ENCODE measurements at regions not wholly inside any gene's neighbourhood (a gene's known extent, or its start where the extent isn't known, plus 50 kb on each side); places are given as distances from the start of the nearest gene placed in this dataset.
"Not testable (repeated sequence)": the region's sequence is repeated elsewhere in the genome, so short reads cannot be mapped to it uniquely, and the experiment has no call there.

GRCh38 chr10:108363576-108363975 is 1199.1 kb upstream of the SORCS1 start:
- DNase-seq (ENCODE audit: low read depth): no peak

GRCh38 chr10:108362961-108363360 is 1198.5 kb upstream of the SORCS1 start:
- DNase-seq (ENCODE audit: low read depth): no peak

- no peak for DNase-seq (ENCODE audit: low read depth)
Observed at GRCh38 chr10:108362296-108362695, 1197.8 kb upstream of the SORCS1 start.

GRCh38 chr10:108360187-108360586 is 1195.7 kb upstream of the SORCS1 start:
- no peak for DNase-seq (ENCODE audit: low read depth)

DNA sequence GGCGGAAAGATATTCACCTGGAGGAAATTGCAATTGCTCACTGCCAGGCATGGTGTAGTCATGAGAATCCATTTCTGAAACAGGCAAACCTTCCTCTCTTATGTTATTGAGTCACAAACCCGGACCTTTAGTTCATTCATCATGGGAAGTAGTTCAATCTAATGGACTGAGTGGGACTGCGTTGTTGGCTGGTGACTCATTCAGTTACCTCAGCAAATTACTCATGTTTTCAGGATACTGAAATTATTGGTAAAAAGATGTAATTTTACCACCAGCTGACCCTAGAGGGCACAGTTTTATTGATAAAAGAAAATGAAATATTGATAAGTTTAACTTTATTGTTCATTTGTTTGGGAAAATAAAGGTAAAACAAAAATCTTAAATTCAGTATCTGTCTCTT is 1194.4 kb upstream of the SORCS1 start:
- no peak for DNase-seq (ENCODE audit: low read depth)

- DNase-seq (ENCODE audit: low read depth): no peak
Observed at GRCh38 chr10:108352771-108353170, 1188.3 kb upstream of the SORCS1 start.

DNA sequence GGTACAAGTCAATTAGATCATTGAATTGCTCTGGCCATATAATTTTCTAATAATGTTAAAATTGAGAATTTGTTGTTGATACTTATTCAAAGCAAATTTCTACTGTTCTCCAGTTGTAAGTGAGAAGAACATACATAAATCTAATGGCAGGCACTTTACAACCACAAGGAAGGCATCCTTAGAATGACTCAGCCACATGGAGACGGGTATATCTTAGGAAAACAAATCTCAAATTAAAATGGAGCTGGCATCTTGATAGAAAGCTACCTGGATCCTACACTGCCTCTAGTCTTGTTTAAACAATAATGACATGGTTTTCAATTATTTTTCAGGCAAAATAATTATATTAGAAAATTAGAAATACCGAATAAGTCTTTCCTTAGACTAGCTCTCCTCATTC is 1183.7 kb upstream of the SORCS1 start:
- no peak for DNase-seq (ENCODE audit: low read depth)

DNA sequence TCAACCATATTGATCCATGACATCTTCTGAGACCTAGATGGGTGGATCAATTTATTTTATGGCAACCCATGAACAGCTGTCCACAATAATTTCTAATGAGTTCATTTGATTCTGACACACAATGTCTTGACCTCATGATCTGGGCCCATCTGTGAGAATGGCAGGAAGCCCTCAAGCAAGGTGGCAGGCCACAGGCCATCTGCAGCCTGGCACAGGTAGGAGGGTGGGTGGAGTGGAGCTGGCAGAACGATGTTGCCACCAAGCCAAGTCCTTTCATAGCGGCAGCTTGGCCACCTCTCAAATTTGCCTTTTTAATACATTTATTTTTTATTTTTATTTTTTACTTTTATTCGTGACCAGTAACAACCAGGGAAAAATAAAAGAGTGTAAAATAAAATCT is 1181.6 kb upstream of the SORCS1 start:
- no peak for DNase-seq (ENCODE audit: low read depth)

GRCh38 chr10:108338146-108338545 is 1173.6 kb upstream of the SORCS1 start:
- no peak for DNase-seq (ENCODE audit: low read depth)

GRCh38 chr10:108336836-108337235 is 1172.3 kb upstream of the SORCS1 start:
- no peak for DNase-seq (ENCODE audit: low read depth)

DNA sequence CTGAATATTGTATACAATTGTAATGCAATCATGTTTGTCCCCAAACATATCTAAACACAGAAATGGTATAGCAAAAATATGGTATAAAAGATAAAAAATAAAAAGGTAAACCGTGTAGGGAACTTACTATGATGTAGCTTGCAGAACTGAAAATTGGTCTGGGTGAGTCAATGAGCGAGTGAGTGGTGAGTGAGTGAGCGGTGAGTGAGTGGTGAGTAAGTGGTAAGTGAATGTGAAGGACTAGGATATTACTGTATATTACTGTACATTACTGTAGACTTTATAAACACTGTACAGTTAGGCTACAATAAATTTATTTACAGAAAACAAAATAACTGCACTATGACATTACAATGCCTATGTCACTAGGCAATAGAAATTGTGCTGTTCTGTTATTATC is 1163.2 kb upstream of the SORCS1 start:
- no peak for DNase-seq (ENCODE audit: low read depth)

- DNase-seq (ENCODE audit: low read depth): no peak
Observed at GRCh38 chr10:108323274-108323798, 1158.8 kb upstream of the SORCS1 start.

- DNase-seq (ENCODE audit: low read depth): no peak
Observed at GRCh38 chr10:108319434-108320222, 1155.1 kb upstream of the SORCS1 start.

GRCh38 chr10:108315636-108316035 is 1151.1 kb upstream of the SORCS1 start:
- not testable (repeated sequence) for DNase-seq (ENCODE audit: low read depth)

DNA sequence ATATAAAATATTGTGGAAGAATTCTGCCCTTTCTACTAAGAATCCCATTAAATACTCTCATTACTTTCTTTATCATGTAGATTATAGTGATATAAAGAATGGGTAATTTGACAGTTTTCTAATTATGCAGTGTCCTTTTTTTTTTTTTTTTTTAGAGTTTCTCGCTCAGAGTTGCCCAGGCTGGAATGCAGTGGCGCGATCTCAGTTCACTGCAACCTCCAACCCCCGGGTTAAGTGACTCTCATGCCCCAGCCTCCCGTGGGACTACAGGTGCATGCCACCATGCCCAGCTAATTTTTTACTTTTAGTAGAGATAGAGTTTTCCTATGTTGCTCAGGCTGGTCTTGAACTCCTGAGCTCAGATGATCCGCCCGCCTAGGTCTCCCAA is 1143.4 kb upstream of the SORCS1 start:
- DNase-seq (ENCODE audit: low read depth): no peak

GRCh38 chr10:108307250-108307924 is 1142.9 kb upstream of the SORCS1 start:
- no peak for DNase-seq (ENCODE audit: low read depth)

DNA sequence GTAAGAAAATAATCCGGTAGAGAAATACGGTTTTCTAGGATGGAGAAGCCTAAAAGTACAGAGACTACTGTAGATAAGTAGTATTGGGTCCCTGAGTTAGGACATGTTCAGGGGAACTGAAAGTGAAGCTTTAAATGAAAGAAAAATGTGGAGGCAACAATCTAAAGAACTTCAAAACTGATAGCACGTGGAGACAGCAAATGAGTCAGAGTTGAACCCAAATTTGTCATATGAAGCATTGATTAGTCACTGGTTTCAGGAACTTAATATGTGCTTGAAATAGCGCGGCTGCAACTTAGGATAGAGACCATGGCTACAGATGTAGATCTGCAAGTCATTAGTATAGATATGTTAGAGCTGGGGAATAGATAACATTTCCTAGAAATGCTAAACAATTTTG is 1138.6 kb upstream of the SORCS1 start:
- no peak for DNase-seq (ENCODE audit: low read depth)

- DNase-seq (ENCODE audit: low read depth): no peak
Observed at GRCh38 chr10:108301002-108301401, 1136.5 kb upstream of the SORCS1 start.

GRCh38 chr10:108290823-108291222 is 1126.3 kb upstream of the SORCS1 start:
- no peak for DNase-seq (ENCODE audit: low read depth)

DNA sequence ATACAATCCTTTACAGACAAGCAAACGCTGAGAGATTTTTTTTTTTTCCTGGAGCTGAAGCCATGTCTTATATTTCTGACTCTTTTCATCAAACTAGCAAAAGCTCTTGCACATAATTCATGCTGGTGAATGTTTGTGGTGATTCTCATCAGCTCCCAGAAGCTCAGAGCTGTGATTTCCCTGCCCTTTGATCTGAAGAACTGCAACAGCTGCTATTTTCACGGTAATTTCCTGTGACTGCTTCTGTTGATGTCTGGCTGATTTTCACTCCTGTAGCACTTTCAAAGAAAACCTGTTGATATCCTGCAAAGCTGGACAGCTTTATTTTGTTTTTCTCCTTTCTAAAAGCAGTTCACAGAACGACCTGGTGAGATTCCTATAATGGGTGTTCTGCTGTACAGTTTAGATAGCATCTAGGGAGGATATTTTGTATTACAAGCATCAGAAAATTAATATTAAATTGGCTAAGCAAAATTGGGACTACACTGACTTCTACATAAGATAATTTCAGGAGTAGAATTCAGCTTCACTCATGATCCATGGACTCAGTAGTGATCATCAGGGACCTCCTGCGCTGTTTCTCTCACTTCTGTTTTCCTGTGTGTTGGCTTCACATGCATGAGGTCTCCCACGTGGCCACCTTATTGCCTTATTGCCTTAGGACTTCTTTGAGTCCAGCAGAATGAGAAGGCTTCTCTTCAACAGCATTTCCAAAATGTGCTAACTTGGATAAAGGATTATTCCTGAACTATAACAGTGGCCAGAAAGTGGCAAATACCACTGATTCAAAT is 1111.6 kb upstream of the SORCS1 start:
- DNase-seq (ENCODE audit: low read depth): no peak

DNA sequence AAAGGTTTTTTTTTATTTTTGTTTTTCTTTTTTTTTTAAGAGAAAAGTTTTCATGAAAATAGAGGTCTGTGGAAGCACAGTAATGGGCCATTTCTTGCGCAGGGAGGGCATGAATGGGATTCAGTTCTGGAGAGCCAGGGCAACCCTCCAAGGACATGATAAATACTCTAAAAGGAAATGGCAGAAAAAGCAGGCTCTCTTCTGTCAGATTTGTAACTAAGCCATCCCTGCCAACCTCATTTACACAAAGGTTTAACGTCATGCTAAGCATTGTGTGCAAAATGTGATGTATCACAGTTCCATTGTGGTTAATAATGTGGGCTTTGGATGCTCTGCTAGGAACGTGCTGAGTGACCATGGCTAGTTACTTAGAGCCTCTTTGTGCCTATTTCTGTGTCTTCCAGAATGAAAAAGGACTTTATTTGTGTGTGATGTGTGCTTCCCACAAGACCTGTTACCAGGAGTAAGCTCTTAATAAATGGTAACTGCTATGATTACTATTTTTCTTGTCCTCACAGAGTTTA is 1095.9 kb upstream of the SORCS1 start:
- no peak for DNase-seq (ENCODE audit: low read depth)

GRCh38 chr10:108254089-108254488 is 1089.6 kb upstream of the SORCS1 start:
- no peak for DNase-seq (ENCODE audit: low read depth)
